HG03060 (cell line): ENCODE measurements at regions not wholly inside any gene's neighbourhood (a gene's known extent, or its start where the extent isn't known, plus 50 kb on each side); places are given as distances from the start of the nearest gene placed in this dataset.

ENCODE experiments used
- ATAC-seq: cut with Tn5 transposase; IDR thresholded peaks from one replicate; pipeline ENCODE4 v1.9.1; 2021; ENCODE audit warnings: low read depth, moderate number of reproducible peaks; ENCODE audit not compliant: unreplicated experiment

- no peak for ATAC-seq
Observed at GRCh38 chr11:104830508-104830907, 67.8 kb downstream of the CASP12 start.

- ATAC-seq: no peak
Observed at GRCh38 chr11:104830080-104830479, 68.2 kb downstream of the CASP12 start.

GRCh38 chr11:104826772-104827171 is 71.5 kb downstream of the CASP12 start:
- no peak for ATAC-seq

- ATAC-seq: no peak
Observed at GRCh38 chr11:104823657-104824056, 74.6 kb downstream of the CASP12 start.

GRCh38 chr11:104820431-104820830 is 77.8 kb downstream of the CASP12 start:
- ATAC-seq: no peak

- ATAC-seq: no peak
Observed at GRCh38 chr11:104819603-104820002, 78.7 kb downstream of the CASP12 start.

GRCh38 chr11:104819107-104819506 is 79.2 kb downstream of the CASP12 start:
- no peak for ATAC-seq

GRCh38 chr11:104817973-104818372 is 80.3 kb downstream of the CASP12 start:
- no peak for ATAC-seq

- ATAC-seq: no peak
Observed at GRCh38 chr11:104813532-104813931, 84.7 kb downstream of the CASP12 start.

- no peak for ATAC-seq
Observed at GRCh38 chr11:104812103-104812788, 86.0 kb downstream of the CASP12 start.

- ATAC-seq: no peak
Observed at GRCh38 chr11:104803776-104804175, 94.5 kb downstream of the CASP12 start.

- ATAC-seq: no peak
Observed at GRCh38 chr11:104799251-104799650, 99.0 kb downstream of the CASP12 start.

GRCh38 chr11:104798789-104799188 is 99.5 kb downstream of the CASP12 start:
- ATAC-seq: peak; percentile 42

GRCh38 chr11:104796301-104796700 is 102.0 kb downstream of the CASP12 start:
- no peak for ATAC-seq

GRCh38 chr11:104795501-104796213 is 102.6 kb downstream of the CASP12 start:
- no peak for ATAC-seq

- ATAC-seq: no peak
Observed at GRCh38 chr11:104792861-104793260, 105.4 kb downstream of the CASP12 start.

- ATAC-seq: no peak
Observed at GRCh38 chr11:104791896-104792295, 106.4 kb downstream of the CASP12 start.

GRCh38 chr11:104784684-104785460 is 113.4 kb downstream of the CASP12 start:
- ATAC-seq: no peak

- ATAC-seq: no peak
Observed at GRCh38 chr11:104783241-104783640, 115.0 kb downstream of the CASP12 start.

- no peak for ATAC-seq
Observed at GRCh38 chr11:104782377-104782754, 115.9 kb downstream of the CASP12 start.

- no peak for ATAC-seq
Observed at GRCh38 chr11:104781719-104782376, 116.4 kb downstream of the CASP12 start.
